ENCODE measurements at regions not wholly inside any gene's neighbourhood (a gene's known extent, or its start where the extent isn't known, plus 50 kb on each side); places are given as distances from the start of the nearest gene placed in this dataset.

- no peak overlapping the region for H3K4me3 ChIP-seq (ENCODE audit: low read length)
- no peak for TF ChIP-seq ZNF274 (IDR thresholded peaks at IDR 0.05; ENCODE audit: low read depth, low read length)
These were observed 219.0 kb upstream of the ZMIZ1 start for GRCh38 chr10:78849731-78850130.

- no peak for TF ChIP-seq ZNF274 (IDR thresholded peaks at IDR 0.05; ENCODE audit: low read depth, low read length)
- no peak overlapping the region for H3K4me3 ChIP-seq (ENCODE audit: low read length)
These were observed 217.9 kb upstream of the ZMIZ1 start for GRCh38 chr10:78850644-78851435.

GRCh38 chr10:78851647-78852046 lies 217.1 kb upstream of the ZMIZ1 start:
- H3K4me3 ChIP-seq (ENCODE audit: low read length): no peak overlapping the region
- no peak for TF ChIP-seq ZNF274 (IDR thresholded peaks at IDR 0.05; ENCODE audit: low read depth, low read length)

GRCh38 chr10:78852466-78853240 lies 216.1 kb upstream of the ZMIZ1 start:
- H3K4me3 ChIP-seq (ENCODE audit: low read length): no peak overlapping the region
- no peak for TF ChIP-seq ZNF274 (IDR thresholded peaks at IDR 0.05; ENCODE audit: low read depth, low read length)

- no peak for TF ChIP-seq ZNF274 (IDR thresholded peaks at IDR 0.05; ENCODE audit: low read depth, low read length)
- H3K4me3 ChIP-seq (ENCODE audit: low read length): no peak overlapping the region
These were observed 214.9 kb upstream of the ZMIZ1 start for GRCh38 chr10:78853864-78854263.

GRCh38 chr10:78856421-78856820 lies 212.3 kb upstream of the ZMIZ1 start:
- no peak overlapping the region for H3K4me3 ChIP-seq (ENCODE audit: low read length)
- TF ChIP-seq ZNF274 (IDR thresholded peaks at IDR 0.05; ENCODE audit: low read depth, low read length): no peak

- no peak overlapping the region for H3K4me3 ChIP-seq (ENCODE audit: low read length)
- TF ChIP-seq ZNF274 (IDR thresholded peaks at IDR 0.05; ENCODE audit: low read depth, low read length): no peak
These were observed 211.6 kb upstream of the ZMIZ1 start for GRCh38 chr10:78857193-78857592.

GRCh38 chr10:78859266-78859665 lies 209.5 kb upstream of the ZMIZ1 start:
- TF ChIP-seq ZNF274 (IDR thresholded peaks at IDR 0.05; ENCODE audit: low read depth, low read length): no peak
- H3K4me3 ChIP-seq (ENCODE audit: low read length): no peak overlapping the region

GRCh38 chr10:78859769-78860168 lies 209.0 kb upstream of the ZMIZ1 start:
- H3K4me3 ChIP-seq (ENCODE audit: low read length): no peak overlapping the region

GRCh38 chr10:78860260-78860914 lies 208.4 kb upstream of the ZMIZ1 start:
- no peak for TF ChIP-seq ZNF274 (IDR thresholded peaks at IDR 0.05; ENCODE audit: low read depth, low read length)
- H3K4me3 ChIP-seq (ENCODE audit: low read length): no peak overlapping the region

More at GRCh38 chr10:78859769-78860168, 209.0 kb upstream of the ZMIZ1 start:
- no peak for TF ChIP-seq ZNF274 (IDR thresholded peaks at IDR 0.05; ENCODE audit: low read depth, low read length)

GRCh38 chr10:78861529-78862327 lies 207.0 kb upstream of the ZMIZ1 start:
- H3K4me3 ChIP-seq (ENCODE audit: low read length): no peak overlapping the region
- TF ChIP-seq ZNF274 (IDR thresholded peaks at IDR 0.05; ENCODE audit: low read depth, low read length): no peak

GRCh38 chr10:78862328-78862640 lies 206.5 kb upstream of the ZMIZ1 start:
- TF ChIP-seq ZNF274 (IDR thresholded peaks at IDR 0.05; ENCODE audit: low read depth, low read length): no peak
- no peak overlapping the region for H3K4me3 ChIP-seq (ENCODE audit: low read length)

- TF ChIP-seq ZNF274 (IDR thresholded peaks at IDR 0.05; ENCODE audit: low read depth, low read length): no peak
- no peak overlapping the region for H3K4me3 ChIP-seq (ENCODE audit: low read length)
These were observed 205.4 kb upstream of the ZMIZ1 start for GRCh38 chr10:78863140-78863905.

All from GM08714 (cell line).